HG02798 (cell line): ENCODE measurements at regions not wholly inside any gene's neighbourhood (a gene's known extent, or its start where the extent isn't known, plus 50 kb on each side); places are given as distances from the start of the nearest gene placed in this dataset.

Source experiments
- ATAC-seq: cut with Tn5 transposase; IDR thresholded peaks from one replicate; pipeline ENCODE4 v1.9.1; 2021; ENCODE audit warnings: mild to moderate bottlenecking; ENCODE audit not compliant: unreplicated experiment, poor library complexity

DNA sequence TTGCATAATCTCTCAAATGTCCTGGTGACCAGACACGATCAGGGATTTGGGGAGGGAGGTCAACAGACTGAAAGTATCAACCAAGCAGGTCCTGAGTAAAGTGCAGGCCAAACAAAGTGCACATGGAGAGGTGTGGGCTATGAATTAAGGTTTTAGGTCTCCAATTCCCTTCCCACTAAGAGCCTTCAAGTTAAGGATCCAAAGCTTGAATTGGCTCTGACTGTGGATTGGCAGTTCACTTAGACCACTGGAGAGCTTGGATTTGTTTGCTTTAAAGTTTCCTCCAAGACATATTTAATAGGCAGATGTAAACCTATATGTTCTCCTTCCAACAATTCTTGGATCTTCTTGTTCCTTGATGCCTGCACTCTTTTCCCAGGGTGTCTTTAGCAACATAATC, 129.6 kb upstream of the IGF1 start:
- ATAC-seq, result no peak

DNA sequence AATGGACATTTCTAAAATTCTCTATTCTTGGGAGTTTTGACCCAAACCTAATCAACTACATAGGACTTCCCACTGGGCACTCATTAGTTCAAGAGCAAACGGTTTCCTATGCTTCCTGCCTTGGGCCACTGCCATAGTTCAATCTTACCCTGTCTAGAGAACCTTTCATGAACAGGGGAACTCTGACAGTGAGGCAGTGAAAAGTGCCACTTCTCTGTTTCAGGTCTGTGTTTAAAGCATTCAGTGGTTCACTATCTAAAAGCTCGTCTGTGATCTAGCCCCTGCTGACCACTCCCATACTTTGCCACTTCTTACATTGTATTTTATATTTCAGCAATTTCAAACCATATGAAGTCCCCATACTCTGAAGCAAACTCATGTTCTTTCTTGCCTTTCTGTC, 122.7 kb upstream of the IGF1 start:
- no peak for ATAC-seq

DNA sequence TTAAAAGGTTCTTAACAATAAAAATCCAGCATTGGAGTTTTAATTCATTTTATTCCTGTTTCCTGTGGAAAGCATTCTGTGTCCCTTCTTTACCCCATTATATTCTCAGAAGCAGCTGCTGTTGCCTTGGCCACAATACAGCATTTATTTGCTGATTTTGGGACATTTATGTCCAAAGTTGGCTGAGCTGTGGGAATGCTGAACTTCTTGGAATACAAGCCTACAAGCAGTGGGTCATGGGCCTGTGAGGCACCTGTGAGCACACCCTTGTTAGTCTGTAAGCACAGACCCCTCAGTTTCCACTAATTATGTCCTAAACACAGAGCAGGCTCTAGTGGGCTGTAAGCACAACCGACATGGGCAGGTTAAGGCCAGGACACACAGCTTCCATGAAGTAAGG, 122.2 kb upstream of the IGF1 start:
- no peak for ATAC-seq

DNA sequence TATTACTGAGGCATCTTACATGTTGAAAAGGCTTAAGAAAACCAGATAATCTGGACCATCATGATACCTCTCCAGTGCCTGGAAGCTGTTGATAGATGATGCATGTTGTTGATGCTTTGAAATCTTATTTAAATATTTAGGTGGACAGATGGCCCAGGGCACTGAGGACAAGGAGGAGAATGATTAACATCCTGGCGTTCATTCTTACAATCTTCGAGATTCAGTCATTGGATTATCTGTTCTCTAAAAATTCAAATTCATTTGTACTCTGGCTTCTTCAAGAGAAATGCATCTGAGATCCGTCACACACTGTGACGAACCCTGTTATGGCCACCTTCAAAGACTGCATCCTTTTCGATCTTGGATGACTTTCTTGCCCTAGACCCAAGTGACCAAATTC, 121.3 kb upstream of the IGF1 start:
- ATAC-seq, result no peak

DNA sequence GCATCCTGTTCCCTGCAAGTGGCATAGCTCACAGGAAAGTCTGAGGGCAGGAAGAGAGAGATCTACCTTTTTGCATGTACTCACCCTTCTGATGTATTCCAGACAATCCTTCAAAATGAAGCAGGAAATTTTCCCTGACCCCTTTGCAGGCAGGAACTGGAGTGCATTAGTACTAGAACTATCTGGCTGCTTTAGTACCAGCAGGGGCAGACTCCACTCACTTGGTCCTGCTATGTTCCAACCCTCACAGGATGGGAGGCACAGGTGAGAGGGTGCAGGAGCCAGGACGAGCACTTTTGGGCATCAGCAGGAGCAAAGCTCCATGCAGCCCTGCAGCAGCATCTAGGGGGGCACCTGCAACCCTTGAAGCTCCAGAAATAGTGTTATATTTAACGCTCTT, 116.3 kb upstream of the IGF1 start:
- no peak for ATAC-seq

DNA sequence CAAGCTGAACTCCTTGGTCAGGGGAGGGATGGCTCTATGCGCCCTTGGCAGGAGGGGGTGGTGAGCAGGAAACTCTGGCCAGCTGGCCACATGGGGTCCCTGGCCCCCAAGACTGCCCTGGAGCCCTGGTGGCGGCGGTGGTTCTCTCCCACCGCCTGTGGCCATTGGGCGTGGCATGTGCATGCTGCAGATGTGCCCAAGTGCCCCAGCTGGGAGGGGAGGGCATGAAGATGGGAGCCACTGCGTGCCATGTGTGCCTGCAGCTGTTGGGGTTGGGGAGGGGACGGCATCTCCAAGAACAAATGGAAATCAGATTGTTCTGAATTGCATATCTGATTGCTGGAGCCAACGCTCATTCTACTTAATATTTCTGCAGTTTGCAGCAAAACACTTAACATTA, 115.7 kb upstream of the IGF1 start:
- ATAC-seq, result no peak

DNA sequence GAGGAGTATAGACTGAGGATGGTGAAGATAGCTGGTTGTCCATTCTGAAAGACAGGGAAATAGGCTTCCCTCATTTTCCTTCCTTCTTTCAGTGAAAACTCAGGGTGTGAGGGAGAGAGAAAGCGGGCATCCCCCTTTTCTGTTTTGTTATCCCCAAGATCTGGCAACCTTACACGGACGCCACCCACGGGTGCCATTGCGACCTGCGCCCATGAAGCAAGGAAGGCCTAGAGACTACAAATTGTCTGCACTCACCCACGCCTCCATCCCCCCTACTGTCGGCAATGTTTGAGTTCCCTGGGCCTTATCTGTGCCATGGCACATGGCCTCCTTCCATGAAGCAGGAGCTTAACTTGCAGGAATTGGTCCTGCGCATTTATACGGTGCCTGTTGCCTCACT, 115.0 kb upstream of the IGF1 start:
- ATAC-seq, result no peak

DNA sequence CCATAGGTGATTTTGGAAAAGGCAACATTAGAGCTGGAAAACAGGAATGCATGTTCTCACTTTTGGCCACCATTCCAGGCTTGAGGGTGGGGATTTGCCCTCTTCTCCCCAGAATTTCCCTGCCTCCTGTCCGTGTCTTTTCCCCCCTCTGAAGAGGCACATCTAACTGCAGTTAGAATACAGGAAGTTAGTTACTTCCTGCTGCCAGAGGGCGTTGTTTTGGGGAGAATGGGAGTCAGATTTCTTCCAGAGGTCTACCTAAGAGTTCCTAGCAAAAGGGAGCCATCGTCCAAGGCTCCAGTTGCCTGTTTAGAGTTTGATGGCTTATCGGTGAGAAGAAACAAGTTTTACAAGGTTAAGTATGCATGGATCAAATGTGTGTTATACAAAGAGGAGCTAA, 112.8 kb upstream of the IGF1 start:
- no peak for ATAC-seq

DNA sequence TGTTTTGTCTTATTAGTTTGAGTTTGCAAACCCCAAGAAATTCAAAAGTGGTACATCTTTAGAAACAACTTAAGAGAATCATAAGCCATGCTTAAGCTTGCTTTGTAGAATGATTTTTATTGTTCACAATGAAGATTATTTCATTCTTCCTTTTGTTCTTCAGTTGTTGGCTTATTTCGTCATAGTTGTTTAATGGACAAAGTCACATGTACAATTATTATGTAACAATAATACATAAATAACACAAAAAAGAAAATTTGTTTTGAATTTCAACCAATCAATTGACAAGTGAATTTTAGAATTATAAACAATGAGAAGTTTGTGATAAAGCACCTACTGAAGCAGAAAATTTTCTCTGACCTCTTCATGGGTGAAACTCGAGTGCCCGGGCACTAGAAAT, 111.8 kb upstream of the IGF1 start:
- no peak for ATAC-seq

DNA sequence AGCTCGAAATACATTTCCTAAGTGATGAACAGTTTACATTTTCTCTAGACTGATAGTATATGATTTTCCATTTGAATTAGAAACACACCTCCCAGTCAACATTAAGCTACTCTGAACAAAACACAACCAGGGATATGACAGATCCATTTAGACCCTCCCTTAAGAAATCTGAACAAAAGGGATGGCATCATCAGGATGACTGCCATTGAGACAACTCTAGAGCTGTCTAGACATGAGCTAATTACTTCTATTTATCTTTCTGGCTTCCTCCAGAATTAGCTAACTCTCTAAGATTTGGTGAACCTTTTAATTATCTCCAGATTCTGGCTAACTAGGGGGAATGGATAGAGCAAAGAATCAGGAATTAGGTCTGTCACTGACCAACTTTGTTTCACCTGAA, 92.9 kb upstream of the IGF1 start:
- ATAC-seq, result no peak

DNA sequence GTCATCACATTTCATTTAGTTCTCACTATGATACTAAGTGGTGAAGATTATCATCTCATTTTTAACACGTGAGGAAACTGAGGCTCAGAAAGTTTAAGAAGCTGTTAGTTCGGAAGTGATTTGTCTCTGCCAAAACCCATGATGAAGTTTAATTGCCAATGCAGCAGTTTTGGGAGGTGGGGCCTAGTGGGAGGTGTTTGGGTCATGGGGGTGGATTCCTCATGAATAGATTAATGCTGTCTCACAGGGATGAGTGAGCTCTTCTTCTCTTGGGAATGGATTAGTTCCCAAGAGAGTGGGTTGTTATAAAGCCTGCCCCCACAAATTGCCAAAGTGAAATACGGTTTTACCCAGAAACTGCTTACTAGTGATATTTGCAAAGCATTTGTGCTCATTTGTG, 91.5 kb upstream of the IGF1 start:
- ATAC-seq, result no peak

DNA sequence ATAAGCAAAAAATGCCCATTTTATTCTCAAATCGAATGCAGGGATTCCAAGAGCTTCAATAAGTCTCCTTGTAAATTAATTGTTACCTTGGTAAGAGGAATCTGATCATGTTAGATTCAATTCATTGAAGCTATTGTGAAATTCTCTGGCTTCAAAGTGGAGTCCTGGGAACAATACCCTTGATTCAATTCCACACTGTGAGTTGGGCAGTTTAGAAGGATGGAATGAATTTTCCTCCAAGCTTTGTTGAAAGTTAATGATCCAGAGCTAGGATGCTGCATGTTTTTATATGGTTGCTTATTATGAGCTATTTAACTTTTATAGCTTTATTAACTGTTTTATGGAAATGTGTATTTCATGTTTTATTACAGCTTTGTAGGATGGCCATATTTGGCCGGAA, 89.9 kb upstream of the IGF1 start:
- ATAC-seq, result no peak

DNA sequence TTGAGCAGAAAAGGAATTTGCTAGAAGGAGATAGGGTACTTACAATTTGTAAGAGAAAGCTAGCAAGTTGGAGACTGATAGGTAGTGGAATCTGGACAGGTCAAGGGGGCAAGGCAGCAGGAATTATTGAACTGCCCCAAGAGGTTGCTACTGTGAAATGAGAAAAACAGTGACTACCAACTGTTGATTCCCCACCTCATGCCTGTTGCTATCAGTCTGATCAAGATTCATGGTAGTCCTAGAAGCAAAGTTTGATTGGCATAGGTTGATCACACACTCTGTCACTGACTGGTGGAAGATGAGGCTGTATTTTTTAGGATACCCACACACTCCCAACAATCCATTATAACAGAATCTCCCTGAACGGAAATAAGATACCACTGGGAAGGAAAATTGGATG, 89.4 kb upstream of the IGF1 start:
- no peak for ATAC-seq

DNA sequence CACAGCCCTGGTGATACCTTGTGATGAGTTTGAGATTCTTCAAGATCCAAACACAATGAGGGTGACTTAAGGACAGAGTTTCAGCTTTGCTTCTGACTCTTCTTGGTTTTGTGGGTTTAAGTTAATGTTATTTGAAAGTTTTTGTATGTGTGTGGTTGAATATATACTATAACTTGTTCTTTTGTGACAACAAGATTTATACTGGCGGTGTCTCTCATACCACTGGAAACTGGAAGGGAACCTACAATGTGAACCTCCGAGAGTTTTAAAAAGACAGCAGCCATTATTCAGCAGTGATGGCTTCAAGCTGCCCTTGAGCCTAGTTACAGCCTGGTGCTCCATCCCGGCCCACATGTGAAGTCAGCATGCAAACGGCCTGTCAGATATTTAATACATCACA, 87.9 kb upstream of the IGF1 start:
- no peak for ATAC-seq

DNA sequence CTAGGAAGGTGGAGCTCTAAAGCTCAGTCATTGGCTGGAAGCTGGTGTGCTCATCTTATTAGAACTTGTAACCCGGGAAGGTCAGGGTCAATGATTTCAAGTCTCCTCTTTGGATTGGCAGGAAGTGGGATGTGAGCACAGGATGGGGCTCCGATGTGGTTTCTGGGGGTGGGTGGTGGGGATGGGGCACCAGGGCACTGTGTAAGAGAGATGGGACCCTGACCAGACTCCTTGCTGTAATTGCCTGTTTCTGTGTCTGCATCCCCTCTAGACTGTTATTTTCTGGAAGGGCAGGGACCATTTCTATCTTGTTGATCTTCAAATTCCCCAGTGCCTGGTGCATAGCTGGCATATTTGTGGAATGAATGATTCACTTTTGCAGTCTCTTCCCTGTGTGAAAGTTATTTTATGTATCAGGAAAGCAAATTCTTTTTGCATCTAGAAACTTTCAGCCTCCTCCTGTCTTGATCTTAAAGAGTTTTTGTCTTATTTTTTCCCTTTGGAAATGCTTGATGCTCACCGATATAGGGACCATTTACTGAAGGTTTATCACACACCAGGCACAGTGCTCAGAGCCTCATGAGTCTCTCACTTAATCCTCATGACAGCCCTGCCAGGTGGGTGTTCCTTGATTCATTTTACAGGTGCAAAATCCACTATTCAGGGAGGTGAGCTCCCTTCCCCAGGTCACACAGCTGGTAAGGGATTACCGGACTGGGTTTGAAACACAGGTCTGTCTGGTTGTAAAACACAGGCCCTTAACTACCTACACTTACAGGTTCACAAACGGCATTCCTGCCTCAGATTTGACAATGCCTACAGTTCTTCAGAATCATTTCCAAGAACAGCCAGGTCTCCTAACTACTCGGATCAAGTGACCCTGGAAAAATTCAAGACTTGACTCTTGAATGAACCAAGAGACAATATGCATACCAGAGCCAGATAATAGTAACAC, 86.9 kb upstream of the IGF1 start:
- no peak for ATAC-seq

DNA sequence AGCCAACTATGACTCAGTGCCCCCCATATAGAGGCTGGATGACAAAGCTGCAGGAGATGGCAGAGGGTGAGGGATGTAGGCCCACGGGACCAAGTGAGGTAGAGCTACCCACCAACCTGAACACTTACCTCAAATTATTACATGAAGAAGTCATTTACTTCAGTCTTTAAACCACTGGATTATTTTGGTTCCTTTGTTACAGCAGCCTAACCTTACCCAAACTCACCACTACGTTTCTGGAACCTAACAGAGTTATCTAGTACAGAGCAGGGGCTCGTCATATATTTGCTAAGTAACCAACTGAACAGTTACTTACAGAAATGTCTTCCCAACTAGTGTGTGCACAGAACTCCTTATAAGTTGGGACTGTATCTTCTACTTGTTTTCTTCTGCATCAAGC, 85.2 kb upstream of the IGF1 start:
- ATAC-seq, result no peak

DNA sequence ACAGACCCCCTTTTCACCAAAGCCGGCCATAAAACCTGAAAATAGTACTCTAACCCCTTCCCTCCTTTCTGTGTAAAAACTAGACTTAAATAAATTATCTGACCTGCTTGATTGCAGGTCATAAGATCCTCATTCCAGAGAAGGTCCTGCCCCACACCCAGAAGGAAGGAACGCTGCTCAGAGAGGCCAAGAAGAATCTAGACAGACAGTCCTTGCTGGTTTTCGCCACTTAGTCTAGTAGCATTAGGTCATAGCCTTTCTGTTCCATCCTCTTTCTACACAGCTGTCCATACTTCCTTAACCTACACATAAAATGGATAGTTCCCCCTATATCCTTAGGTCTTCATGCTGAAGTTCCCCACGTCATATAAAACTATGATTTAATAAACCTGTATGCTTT, 83.7 kb upstream of the IGF1 start:
- ATAC-seq, result no peak

DNA sequence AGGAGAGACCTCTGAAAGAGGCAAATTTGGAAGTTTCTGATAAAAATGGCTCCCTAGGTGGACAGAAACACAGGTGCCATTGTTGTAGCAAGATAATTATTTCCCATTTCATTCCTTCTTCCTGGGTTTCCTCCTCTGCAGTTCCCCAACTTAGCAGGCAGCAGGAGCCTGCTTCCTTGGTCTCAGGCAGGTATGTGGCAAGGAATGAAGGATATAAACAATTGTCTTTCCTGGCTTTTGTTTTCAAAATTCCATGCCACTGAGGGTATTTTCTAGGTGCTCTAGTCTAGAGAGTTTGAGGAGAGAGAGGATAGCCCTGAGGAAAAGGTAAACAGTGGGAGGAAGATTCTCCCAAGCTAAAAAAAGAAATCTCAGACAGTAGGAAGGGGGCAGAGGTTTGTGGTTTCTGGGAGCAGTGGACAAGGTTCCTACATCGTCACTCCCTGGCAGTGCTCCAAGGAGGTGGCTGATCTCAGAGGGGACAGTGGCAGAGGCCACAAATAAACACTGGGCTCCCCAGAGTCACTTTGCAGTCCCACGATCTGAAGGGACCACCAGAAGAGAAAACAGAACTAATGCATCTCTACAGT, 82.6 kb upstream of the IGF1 start:
- no peak for ATAC-seq

DNA sequence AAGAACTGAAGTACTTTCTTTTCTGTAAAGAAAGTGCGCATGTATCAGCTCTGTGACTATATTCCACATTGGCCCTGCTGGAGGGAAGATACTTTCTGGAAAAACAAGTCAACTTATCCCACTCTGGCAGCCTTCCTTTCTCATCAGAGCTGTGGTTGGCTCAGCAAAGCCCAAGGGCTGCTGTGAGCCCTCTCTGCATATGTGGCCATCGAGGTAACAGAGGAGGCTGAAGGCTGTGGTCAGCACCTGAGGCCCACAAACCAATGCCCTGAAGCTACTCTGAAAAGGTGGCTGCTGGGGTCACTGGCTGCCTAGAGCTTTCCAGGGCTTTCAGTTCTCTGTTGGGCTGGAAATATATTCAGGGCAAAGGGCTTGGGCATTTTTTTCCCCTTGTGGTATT, 70.8 kb upstream of the IGF1 start:
- ATAC-seq, result no peak

DNA sequence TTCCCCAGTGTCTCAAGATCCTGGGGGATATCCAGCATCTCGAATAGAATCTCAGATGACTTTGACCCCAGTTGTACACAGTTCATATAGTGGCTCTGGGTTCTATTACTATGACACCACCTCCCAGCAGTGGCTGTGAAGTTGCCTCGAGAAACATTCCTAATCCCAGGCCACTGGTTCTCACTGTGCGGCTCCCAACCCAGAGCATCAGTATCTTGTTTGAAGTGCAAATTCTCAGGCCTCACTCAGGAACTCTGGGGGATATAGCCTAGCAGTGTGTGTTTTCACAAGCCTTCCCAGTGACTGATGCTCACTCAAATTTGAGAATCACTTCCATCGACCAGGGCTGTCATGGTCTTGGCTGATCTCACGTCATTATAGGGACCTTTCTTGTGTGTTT, 69.3 kb upstream of the IGF1 start:
- no peak for ATAC-seq

DNA sequence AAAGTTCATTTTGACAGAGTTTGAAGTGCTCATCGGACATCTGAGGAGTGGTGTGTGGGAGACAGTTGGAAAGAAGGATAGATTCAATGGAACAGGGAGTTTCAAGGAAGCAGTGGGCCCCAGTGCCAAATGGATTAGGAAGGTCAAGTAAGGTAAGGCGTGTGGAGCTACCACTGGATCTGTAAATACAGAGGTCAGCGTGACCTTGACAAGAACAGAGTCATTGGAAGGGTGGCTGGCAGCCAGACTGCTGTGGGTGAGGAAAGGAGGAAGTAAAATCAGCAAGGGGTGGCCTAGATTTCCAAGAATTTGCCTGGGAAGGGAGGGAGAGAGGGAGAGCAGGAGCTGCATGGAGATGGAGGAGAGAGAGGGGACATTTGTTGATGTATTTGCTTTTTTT, 68.2 kb upstream of the IGF1 start:
- no peak for ATAC-seq
